ENCODE measurements at regions not wholly inside any gene's neighbourhood (a gene's known extent, or its start where the extent isn't known, plus 50 kb on each side); places are given as distances from the start of the nearest gene placed in this dataset.

DNA sequence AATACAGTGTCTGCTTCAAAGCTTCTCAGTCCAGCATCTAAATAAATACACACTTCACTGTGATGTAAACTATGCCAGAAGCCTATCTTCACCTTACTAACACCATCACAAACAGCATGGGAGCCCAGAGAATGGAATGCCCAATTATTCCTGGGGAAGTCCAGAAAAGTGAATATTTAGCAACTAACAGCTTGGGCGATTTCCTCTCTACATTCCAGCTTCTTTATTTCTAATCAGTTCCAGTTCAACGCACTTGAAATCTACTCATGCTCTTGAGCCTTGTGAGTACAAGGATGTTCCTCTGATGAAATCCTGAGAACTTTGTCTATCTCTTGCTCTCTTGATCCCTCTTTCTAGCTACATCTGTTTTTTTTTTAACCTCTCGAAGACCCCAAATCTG is 100.4 kb upstream of the C9orf72 start:
- TF ChIP-seq POLR2A (IDR thresholded peaks at IDR 0.05): no peak
- TF ChIP-seq, protein P1, sequence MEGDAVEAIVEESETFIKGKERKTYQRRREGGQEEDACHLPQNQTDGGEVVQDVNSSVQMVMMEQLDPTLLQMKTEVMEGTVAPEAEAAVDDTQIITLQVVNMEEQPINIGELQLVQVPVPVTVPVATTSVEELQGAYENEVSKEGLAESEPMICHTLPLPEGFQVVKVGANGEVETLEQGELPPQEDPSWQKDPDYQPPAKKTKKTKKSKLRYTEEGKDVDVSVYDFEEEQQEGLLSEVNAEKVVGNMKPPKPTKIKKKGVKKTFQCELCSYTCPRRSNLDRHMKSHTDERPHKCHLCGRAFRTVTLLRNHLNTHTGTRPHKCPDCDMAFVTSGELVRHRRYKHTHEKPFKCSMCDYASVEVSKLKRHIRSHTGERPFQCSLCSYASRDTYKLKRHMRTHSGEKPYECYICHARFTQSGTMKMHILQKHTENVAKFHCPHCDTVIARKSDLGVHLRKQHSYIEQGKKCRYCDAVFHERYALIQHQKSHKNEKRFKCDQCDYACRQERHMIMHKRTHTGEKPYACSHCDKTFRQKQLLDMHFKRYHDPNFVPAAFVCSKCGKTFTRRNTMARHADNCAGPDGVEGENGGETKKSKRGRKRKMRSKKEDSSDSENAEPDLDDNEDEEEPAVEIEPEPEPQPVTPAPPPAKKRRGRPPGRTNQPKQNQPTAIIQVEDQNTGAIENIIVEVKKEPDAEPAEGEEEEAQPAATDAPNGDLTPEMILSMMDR (IDR thresholded peaks at IDR 0.05): no peak

Measured in thyroid gland (tissue), 4 donors.